ENCODE measurements at regions not wholly inside any gene's neighbourhood (a gene's known extent, or its start where the extent isn't known, plus 50 kb on each side); places are given as distances from the start of the nearest gene placed in this dataset.
"Not testable (repeated sequence)": the region's sequence is repeated elsewhere in the genome, so short reads cannot be mapped to it uniquely, and the experiment has no call there.

GRCh38 chr10:20598590-20598989 is 298.5 kb downstream of the NEBL start:
- TF ChIP-seq CTCF (IDR thresholded peaks at IDR 0.05; ENCODE audit: low read depth, low read length, missing control alignments): no peak
- no peak overlapping the region for H3K4me3 ChIP-seq (ENCODE audit: low read depth, low read length)
- in situ Hi-C loops (cut with HindIII; ENCODE audit: low sequenced_read_pairs): no loop called here
- DNase-seq (ENCODE audit: low read depth): peak; percentile 86

- no peak overlapping the region for H3K4me3 ChIP-seq (ENCODE audit: low read depth, low read length)
- peak; percentile 18 for DNase-seq (ENCODE audit: low read depth)
- TF ChIP-seq CTCF (IDR thresholded peaks at IDR 0.05; ENCODE audit: low read depth, low read length, missing control alignments): no peak
- in situ Hi-C loops (cut with HindIII; ENCODE audit: low sequenced_read_pairs): no loop called here
Measured at GRCh38 chr10:20596911-20597310, 300.2 kb downstream of the NEBL start.

- peak; percentile 47 for DNase-seq (ENCODE audit: low read depth)
- no peak for TF ChIP-seq CTCF (IDR thresholded peaks at IDR 0.05; ENCODE audit: low read depth, low read length, missing control alignments)
- H3K4me3 ChIP-seq (ENCODE audit: low read depth, low read length): no peak overlapping the region
- in situ Hi-C loops (cut with HindIII; ENCODE audit: low sequenced_read_pairs): no loop called here
Measured at GRCh38 chr10:20596065-20596755, 300.9 kb downstream of the NEBL start.

GRCh38 chr10:20593649-20594048 is 303.5 kb downstream of the NEBL start:
- H3K4me3 ChIP-seq (ENCODE audit: low read depth, low read length): no peak overlapping the region
- TF ChIP-seq CTCF (IDR thresholded peaks at IDR 0.05; ENCODE audit: low read depth, low read length, missing control alignments): no peak
- in situ Hi-C loops (cut with HindIII; ENCODE audit: low sequenced_read_pairs): no loop called here
- DNase-seq (ENCODE audit: low read depth): peak; percentile 19

- in situ Hi-C loops (cut with HindIII; ENCODE audit: low sequenced_read_pairs): no loop called here
- no peak for DNase-seq (ENCODE audit: low read depth)
- no peak for TF ChIP-seq CTCF (IDR thresholded peaks at IDR 0.05; ENCODE audit: low read depth, low read length, missing control alignments)
- no peak overlapping the region for H3K4me3 ChIP-seq (ENCODE audit: low read depth, low read length)
Measured at GRCh38 chr10:20582041-20582440, 315.1 kb downstream of the NEBL start.

GRCh38 chr10:20573924-20574323 is 323.2 kb downstream of the NEBL start:
- no peak for DNase-seq (ENCODE audit: low read depth)
- TF ChIP-seq CTCF (IDR thresholded peaks at IDR 0.05; ENCODE audit: low read depth, low read length, missing control alignments): no peak
- in situ Hi-C loops (cut with HindIII; ENCODE audit: low sequenced_read_pairs): no loop called here
- H3K4me3 ChIP-seq (ENCODE audit: low read depth, low read length): no peak overlapping the region

GRCh38 chr10:20555990-20556389 is 341.1 kb downstream of the NEBL start:
- in situ Hi-C loops (cut with HindIII; ENCODE audit: low sequenced_read_pairs); DNase-seq (ENCODE audit: low read depth); H3K4me3 ChIP-seq (ENCODE audit: low read depth, low read length): not testable (repeated sequence)
